ENCODE measurements at regions not wholly inside any gene's neighbourhood (a gene's known extent, or its start where the extent isn't known, plus 50 kb on each side); places are given as distances from the start of the nearest gene placed in this dataset.

- Mint-ChIP-seq H3K27ac (no peak overlapping the region), H3K9me3 (peaks cover 5% of the 10 kb centered on the region in 2 donors), H3K4me3 (no peak overlapping the region), H3K36me3 (peaks cover 3 to 5% of the 10 kb centered on the region in 2 donors), H3K4me1 (peaks cover 0 to 7% of the 10 kb centered on the region in 2 donors), H3K27me3 (no peaks in the 10 kb centered on the region)
- DNase-seq = no peak
- no peak for ATAC-seq (replicated peaks)
These were observed 143.1 kb downstream of the QRSL1 start for GRCh38 chr6:106772270-106773142.

- ATAC-seq (replicated peaks) = no peak
- Mint-ChIP-seq H3K27me3 (no peaks in the 10 kb centered on the region), H3K36me3 (peaks cover 3 to 5% of the 10 kb centered on the region in 2 donors), H3K27ac (no peak overlapping the region), H3K4me1 (peaks cover 0 to 7% of the 10 kb centered on the region in 2 donors), H3K4me3 (no peak overlapping the region), H3K9me3 (peaks cover 5% of the 10 kb centered on the region in 2 donors)
- DNase-seq = no peak
These were observed 142.4 kb downstream of the QRSL1 start for GRCh38 chr6:106771822-106772221.

- Mint-ChIP-seq H3K4me3 (no peak overlapping the region), H3K9me3 (peaks cover 5% of the 10 kb centered on the region in 2 donors), H3K36me3 (peaks cover 3 to 5% of the 10 kb centered on the region in 2 donors), H3K4me1 (peaks cover 0 to 7% of the 10 kb centered on the region in 2 donors), H3K27me3 (no peaks in the 10 kb centered on the region), H3K27ac (no peak overlapping the region)
- DNase-seq (no peak), ATAC-seq (replicated peaks) (no peak)
These were observed 141.3 kb downstream of the QRSL1 start for GRCh38 chr6:106770663-106771062.

GRCh38 chr6:106770081-106770480, 140.7 kb downstream of the QRSL1 start:
- Mint-ChIP-seq H3K36me3 (peaks cover 3 to 5% of the 10 kb centered on the region in 2 donors), H3K4me3 (no peak overlapping the region), H3K9me3 (peaks cover 5% of the 10 kb centered on the region in 2 donors), H3K27ac (no peak overlapping the region), H3K27me3 (no peaks in the 10 kb centered on the region), H3K4me1 (peaks cover 0 to 7% of the 10 kb centered on the region in 2 donors)
- no peak for DNase-seq
- no peak for ATAC-seq (replicated peaks)

- H3K27me3 Mint-ChIP-seq = no peaks in the 10 kb centered on the region
- DNase-seq (no peak), ATAC-seq (replicated peaks) (no peak)
- H3K4me1 Mint-ChIP-seq = no peaks in the 10 kb centered on the region
- H3K36me3 Mint-ChIP-seq = peaks cover 3 to 8% of the 10 kb centered on the region in 2 donors
- no peak overlapping the region for H3K4me3 Mint-ChIP-seq
- H3K9me3 Mint-ChIP-seq = peaks cover 5 to 7% of the 10 kb centered on the region in 2 donors
- no peak overlapping the region for H3K27ac Mint-ChIP-seq
These were observed 137.9 kb downstream of the QRSL1 start for GRCh38 chr6:106767271-106767670.

GRCh38 chr6:106766201-106766600, 136.8 kb downstream of the QRSL1 start:
- no peak overlapping the region for H3K4me3 Mint-ChIP-seq
- DNase-seq (no peak), ATAC-seq (replicated peaks) (no peak)
- no peaks in the 10 kb centered on the region for H3K27me3 Mint-ChIP-seq
- no peaks in the 10 kb centered on the region for H3K4me1 Mint-ChIP-seq
- H3K9me3 Mint-ChIP-seq = peaks cover 8 to 9% of the 10 kb centered on the region in 2 donors
- peaks cover 3 to 8% of the 10 kb centered on the region in 2 donors for H3K36me3 Mint-ChIP-seq
- no peak overlapping the region for H3K27ac Mint-ChIP-seq

GRCh38 chr6:106765496-106765895, 136.1 kb downstream of the QRSL1 start:
- H3K27ac Mint-ChIP-seq = no peak overlapping the region
- peaks cover 4 to 6% of the 10 kb centered on the region in 2 donors for H3K9me3 Mint-ChIP-seq
- no peaks in the 10 kb centered on the region for H3K4me1 Mint-ChIP-seq
- peaks cover 0 to 3% of the 10 kb centered on the region in 2 donors for H3K36me3 Mint-ChIP-seq
- no peak overlapping the region for H3K4me3 Mint-ChIP-seq
- DNase-seq (no peak), ATAC-seq (replicated peaks) (no peak)
- H3K27me3 Mint-ChIP-seq = no peaks in the 10 kb centered on the region

GRCh38 chr6:106764353-106764980, 135.1 kb downstream of the QRSL1 start:
- no peak for ATAC-seq (replicated peaks)
- H3K27ac Mint-ChIP-seq = no peak overlapping the region

GRCh38 chr6:106763361-106763760, 134.0 kb downstream of the QRSL1 start:
- Mint-ChIP-seq H3K4me1 (no peaks in the 10 kb centered on the region), H3K9me3 (peaks cover 7 to 9% of the 10 kb centered on the region in 2 donors), H3K36me3 (peaks cover 0 to 3% of the 10 kb centered on the region in 2 donors), H3K4me3 (no peak overlapping the region), H3K27ac (no peak overlapping the region), H3K27me3 (no peaks in the 10 kb centered on the region)
- DNase-seq = no peak
- peak in 1 of 2 donors; percentile 16 for ATAC-seq (replicated peaks)

More at GRCh38 chr6:106764353-106764980, 135.1 kb downstream of the QRSL1 start:
- DNase-seq = no peak
- H3K36me3 Mint-ChIP-seq = peaks cover 0 to 3% of the 10 kb centered on the region in 2 donors
- peaks cover 7 to 8% of the 10 kb centered on the region in 2 donors for H3K9me3 Mint-ChIP-seq
- no peak overlapping the region for H3K4me3 Mint-ChIP-seq
- H3K27me3 Mint-ChIP-seq = no peaks in the 10 kb centered on the region
- no peaks in the 10 kb centered on the region for H3K4me1 Mint-ChIP-seq

- no peak for ATAC-seq (replicated peaks)
- H3K27ac Mint-ChIP-seq = no peak overlapping the region
These were observed 131.8 kb downstream of the QRSL1 start for GRCh38 chr6:106761160-106761559.

GRCh38 chr6:106759112-106759511, 129.7 kb downstream of the QRSL1 start:
- Mint-ChIP-seq H3K27me3 (no peaks in the 10 kb centered on the region), H3K4me1 (peaks cover 1 to 7% of the 10 kb centered on the region in 2 donors), H3K4me3 (no peak overlapping the region), H3K27ac (no peak overlapping the region), H3K9me3 (peaks cover 7 to 9% of the 10 kb centered on the region in 2 donors), H3K36me3 (peaks cover 0 to 3% of the 10 kb centered on the region in 2 donors)
- ATAC-seq (replicated peaks) = no peak
- no peak for DNase-seq

More at GRCh38 chr6:106761160-106761559, 131.8 kb downstream of the QRSL1 start:
- peaks cover 1 to 7% of the 10 kb centered on the region in 2 donors for H3K4me1 Mint-ChIP-seq
- no peak for DNase-seq
- peaks cover 0 to 3% of the 10 kb centered on the region in 2 donors for H3K36me3 Mint-ChIP-seq
- no peaks in the 10 kb centered on the region for H3K27me3 Mint-ChIP-seq
- H3K4me3 Mint-ChIP-seq = no peak overlapping the region
- peaks cover 7 to 9% of the 10 kb centered on the region in 2 donors for H3K9me3 Mint-ChIP-seq

- Mint-ChIP-seq H3K27me3 (no peaks in the 10 kb centered on the region), H3K9me3 (peaks cover 7 to 9% of the 10 kb centered on the region in 2 donors), H3K27ac (no peak overlapping the region), H3K4me3 (no peak overlapping the region), H3K4me1 (peaks cover 1 to 7% of the 10 kb centered on the region in 2 donors), H3K36me3 (peaks cover 0 to 3% of the 10 kb centered on the region in 2 donors)
- no peak for DNase-seq
- ATAC-seq (replicated peaks) = no peak
These were observed 128.5 kb downstream of the QRSL1 start for GRCh38 chr6:106757722-106758467.

- Mint-ChIP-seq H3K4me1 (peaks cover 1 to 7% of the 10 kb centered on the region in 2 donors), H3K36me3 (no peaks in the 10 kb centered on the region), H3K4me3 (no peak overlapping the region), H3K9me3 (peaks cover 7% of the 10 kb centered on the region in 2 donors), H3K27ac (no peak overlapping the region), H3K27me3 (no peaks in the 10 kb centered on the region)
- DNase-seq = no peak
- ATAC-seq (replicated peaks) = no peak
These were observed 127.9 kb downstream of the QRSL1 start for GRCh38 chr6:106757267-106757666.

- DNase-seq (no peak), ATAC-seq (replicated peaks) (no peak)
- Mint-ChIP-seq H3K4me1 (peaks cover 5 to 17% of the 10 kb centered on the region in 2 donors), H3K27ac (no peak overlapping the region), H3K9me3 (no peaks in the 10 kb centered on the region), H3K27me3 (no peaks in the 10 kb centered on the region), H3K4me3 (no peak overlapping the region), H3K36me3 (no peaks in the 10 kb centered on the region)
These were observed 124.8 kb downstream of the QRSL1 start for GRCh38 chr6:106754215-106754614.
